Endodermal cell (in vitro differentiated cells): ENCODE measurements at regions not wholly inside any gene's neighbourhood (a gene's known extent, or its start where the extent isn't known, plus 50 kb on each side); places are given as distances from the start of the nearest gene placed in this dataset.

Source experiments
- DNase-seq: peaks from one replicate; pipeline ENCODE4 v3.0.0-alpha.2; 2017
- H3K27ac ChIP-seq: 2 replicates; pipeline ENCODE4 v1.5.1; 2013; ENCODE audit warnings: mild to moderate bottlenecking, low read depth, low read length, moderate library complexity
- H3K27me3 ChIP-seq: 2 replicates; pipeline ENCODE4 v1.6.1; 2013; ENCODE audit warnings: mild to moderate bottlenecking, low read length, moderate library complexity; ENCODE audit not compliant: insufficient read depth, control insufficient read depth, poor library complexity, severe bottlenecking
- H3K36me3 ChIP-seq: 2 replicates; pipeline ENCODE4 v1.7.0; 2013; ENCODE audit warnings: mild to moderate bottlenecking, low read length, moderate library complexity; ENCODE audit not compliant: control insufficient read depth, insufficient read depth
- H3K4me1 ChIP-seq: one replicate; pipeline ENCODE4 v1.7.0; 2013; ENCODE audit warnings: low read length; ENCODE audit not compliant: control insufficient read depth, insufficient read depth
- H3K4me3 ChIP-seq: 2 replicates; pipeline ENCODE4 v1.5.1; 2013; ENCODE audit warnings: mild to moderate bottlenecking, low read length, moderate library complexity
- H3K9ac ChIP-seq: 2 replicates; pipeline ENCODE4 v1.6.1; 2013; ENCODE audit warnings: mild to moderate bottlenecking, low read length, moderate library complexity; ENCODE audit not compliant: poor library complexity, severe bottlenecking; ENCODE audit errors: extremely low read depth
- H3K9me3 ChIP-seq: 2 replicates; pipeline ENCODE4 v1.6.1; 2013; ENCODE audit warnings: mild to moderate bottlenecking, low read length, moderate library complexity; ENCODE audit not compliant: control insufficient read depth
- H3K27ac Mint-ChIP-seq: 2 replicates; pipeline ENCODE4 v1.8.0; 2020; ENCODE audit warnings: mixed read lengths
- H3K27me3 Mint-ChIP-seq: 2 replicates; pipeline ENCODE4 v1.8.0; 2021; ENCODE audit warnings: mild to moderate bottlenecking, mixed read lengths; ENCODE audit not compliant: insufficient read depth
- H3K36me3 Mint-ChIP-seq: 2 replicates; pipeline ENCODE4 v1.8.0; 2020; ENCODE audit warnings: low read depth, mixed read lengths
- H3K4me1 Mint-ChIP-seq: 2 replicates; pipeline ENCODE4 v1.8.0; 2020; ENCODE audit warnings: mixed read lengths
- H3K4me3 Mint-ChIP-seq: 2 replicates; pipeline ENCODE4 v1.8.0; 2020; ENCODE audit warnings: mild to moderate bottlenecking, moderate library complexity, mixed read lengths
- H3K9me3 Mint-ChIP-seq: 2 replicates; pipeline ENCODE4 v1.8.0; 2020; ENCODE audit warnings: mild to moderate bottlenecking, mixed read lengths
- WGBS, 2 experiments: methylation state at CpG; one replicate each; pipeline versions ENCODE4 v1.1.5 to v1.1.7; 2013; ENCODE audit warnings: missing lambda C conversion rate in 2 of 2, mixed read lengths in 1 of 2; ENCODE audit not compliant: insufficient coverage in 1 of 2, insufficient read length in 1 of 2; 5-methylcytosine and 5-hydroxymethylcytosine counted together
- TF ChIP-seq, protein P1 (sequence below): fragments of 200-600 bp; sonication (generic); conservative IDR thresholded peaks from 2 replicates; pipeline ENCODE4 v1.5.0; 2021; ENCODE audit warnings: antibody characterized with exemption, mild to moderate bottlenecking

GRCh38 chr17:77888242-77889134 lies 70.0 kb upstream of the TNRC6C start:
- TF ChIP-seq, protein P1, sequence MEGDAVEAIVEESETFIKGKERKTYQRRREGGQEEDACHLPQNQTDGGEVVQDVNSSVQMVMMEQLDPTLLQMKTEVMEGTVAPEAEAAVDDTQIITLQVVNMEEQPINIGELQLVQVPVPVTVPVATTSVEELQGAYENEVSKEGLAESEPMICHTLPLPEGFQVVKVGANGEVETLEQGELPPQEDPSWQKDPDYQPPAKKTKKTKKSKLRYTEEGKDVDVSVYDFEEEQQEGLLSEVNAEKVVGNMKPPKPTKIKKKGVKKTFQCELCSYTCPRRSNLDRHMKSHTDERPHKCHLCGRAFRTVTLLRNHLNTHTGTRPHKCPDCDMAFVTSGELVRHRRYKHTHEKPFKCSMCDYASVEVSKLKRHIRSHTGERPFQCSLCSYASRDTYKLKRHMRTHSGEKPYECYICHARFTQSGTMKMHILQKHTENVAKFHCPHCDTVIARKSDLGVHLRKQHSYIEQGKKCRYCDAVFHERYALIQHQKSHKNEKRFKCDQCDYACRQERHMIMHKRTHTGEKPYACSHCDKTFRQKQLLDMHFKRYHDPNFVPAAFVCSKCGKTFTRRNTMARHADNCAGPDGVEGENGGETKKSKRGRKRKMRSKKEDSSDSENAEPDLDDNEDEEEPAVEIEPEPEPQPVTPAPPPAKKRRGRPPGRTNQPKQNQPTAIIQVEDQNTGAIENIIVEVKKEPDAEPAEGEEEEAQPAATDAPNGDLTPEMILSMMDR: no peak
- 74 to 84% methylated on average over 9 to 13 of the region's 13 CpGs for WGBS, 2 experiments
- Histone ChIP-seq H3K36me3 (no peaks in the 10 kb centered on the region), H3K27ac (no peak overlapping the region), H3K4me1 (no peaks in the 10 kb centered on the region), H3K4me3 (peak overlapping the region; percentile 68), H3K9ac (no peak overlapping the region), H3K9me3 (no peaks in the 10 kb centered on the region), H3K27me3 (peaks cover 35% of the 10 kb centered on the region)
- Mint-ChIP-seq H3K27ac (no peak overlapping the region), H3K4me3 (peak overlapping the region; percentile 33), H3K36me3 (no peaks in the 10 kb centered on the region), H3K4me1 (peaks cover 7% of the 10 kb centered on the region), H3K27me3 (peaks cover 52% of the 10 kb centered on the region), H3K9me3 (no peaks in the 10 kb centered on the region)
- DNase-seq: no peak

DNA sequence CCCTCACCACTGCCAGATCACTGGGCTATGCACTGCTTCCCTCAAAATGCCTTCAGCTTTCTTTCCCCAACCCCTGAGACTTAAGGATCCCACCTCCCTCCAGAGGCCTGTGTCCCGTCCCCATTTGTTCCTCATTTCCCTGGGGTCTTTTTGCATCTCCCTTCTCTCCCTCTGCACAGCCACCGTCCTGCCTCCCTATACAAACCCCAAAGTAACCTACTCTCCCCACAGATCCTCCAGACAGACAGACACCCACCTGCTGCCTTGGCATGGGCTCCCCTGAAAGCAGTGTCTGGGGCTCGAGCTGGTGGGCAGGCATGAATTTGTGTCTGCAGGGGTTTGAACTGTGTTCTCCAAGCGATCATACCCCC lies 69.4 kb upstream of the TNRC6C start:
- Mint-ChIP-seq H3K27me3 (peaks cover 46% of the 10 kb centered on the region), H3K27ac (no peak overlapping the region), H3K4me1 (peaks cover 7% of the 10 kb centered on the region), H3K9me3 (no peaks in the 10 kb centered on the region), H3K4me3 (no peak overlapping the region), H3K36me3 (no peaks in the 10 kb centered on the region)
- H3K36me3 ChIP-seq: no peaks in the 10 kb centered on the region
- no peak for DNase-seq
- H3K9ac ChIP-seq: no peak overlapping the region
- no peaks in the 10 kb centered on the region for H3K4me1 ChIP-seq
- H3K27me3 ChIP-seq: peaks cover 35% of the 10 kb centered on the region
- H3K27ac ChIP-seq: no peak overlapping the region
- 85 to 86% methylated on average over 2 to 4 of the region's 4 CpGs for WGBS, 2 experiments
- H3K9me3 ChIP-seq: no peaks in the 10 kb centered on the region
- H3K4me3 ChIP-seq: no peak overlapping the region
- TF ChIP-seq, protein P1: no peak

GRCh38 chr17:77889866-77890760 lies 68.4 kb upstream of the TNRC6C start:
- TF ChIP-seq, protein P1: no peak
- Histone ChIP-seq H3K4me3 (no peak overlapping the region), H3K9ac (no peak overlapping the region), H3K36me3 (no peaks in the 10 kb centered on the region), H3K27me3 (peaks cover 35% of the 10 kb centered on the region), H3K9me3 (no peaks in the 10 kb centered on the region), H3K4me1 (no peaks in the 10 kb centered on the region), H3K27ac (no peak overlapping the region)
- H3K36me3 Mint-ChIP-seq: no peaks in the 10 kb centered on the region
- no peak overlapping the region for H3K4me3 Mint-ChIP-seq
- peaks cover 7% of the 10 kb centered on the region for H3K4me1 Mint-ChIP-seq
- peaks cover 39% of the 10 kb centered on the region for H3K27me3 Mint-ChIP-seq
- H3K27ac Mint-ChIP-seq: no peak overlapping the region
- no peak for DNase-seq
- WGBS, 2 experiments: 89 to 90% methylated on average over 25 to 27 of the region's 28 CpGs
- no peaks in the 10 kb centered on the region for H3K9me3 Mint-ChIP-seq
